Fibroblast of lung (primary cell): ENCODE measurements at regions not wholly inside any gene's neighbourhood (a gene's known extent, or its start where the extent isn't known, plus 50 kb on each side); places are given as distances from the start of the nearest gene placed in this dataset.

ENCODE experiments used
- CTCF ChIP-seq, 2 donors: IDR thresholded peaks in 1 of 2; conservative IDR thresholded peaks in 1 of 2; 1 replicate in 1 of 2; 2 replicates in 1 of 2; pipeline ENCODE4 v1.5.1; 2011 to 2012; ENCODE audit warnings: low read length in 2 of 2, control low read depth in 1 of 2, inconsistent platforms in 1 of 2, low read depth in 1 of 2, mild to moderate bottlenecking in 1 of 2
- EZH2 ChIP-seq: IDR thresholded peaks from 2 replicates; pipeline ENCODE4 v1.5.1; 2012; ENCODE audit warnings: low read length, control low read depth, mild to moderate bottlenecking; ENCODE audit errors: missing control alignments

GRCh38 chr13:90531744-90532143, 815.7 kb upstream of the MIR17HG start:
- TF ChIP-seq CTCF (conservative IDR thresholded peaks at IDR 0.05 in 1 of 2, IDR thresholded peaks at IDR 0.05 in 1 of 2; ENCODE audit: low read depth in 1 of 2, low read length in 2 of 2) (no peak), EZH2 (no peak)
